SIG-M5 treated with dmso at 0.1 percent for 504 hours (cell line): ENCODE measurements at regions not wholly inside any gene's neighbourhood (a gene's known extent, or its start where the extent isn't known, plus 50 kb on each side); places are given as distances from the start of the nearest gene placed in this dataset.

ENCODE experiments used
- DNase-seq: peaks from one replicate; lab custom pipeline; 2025; ENCODE audit not compliant: unreplicated experiment; lab: John Stamatoyannopoulos, UW

DNA sequence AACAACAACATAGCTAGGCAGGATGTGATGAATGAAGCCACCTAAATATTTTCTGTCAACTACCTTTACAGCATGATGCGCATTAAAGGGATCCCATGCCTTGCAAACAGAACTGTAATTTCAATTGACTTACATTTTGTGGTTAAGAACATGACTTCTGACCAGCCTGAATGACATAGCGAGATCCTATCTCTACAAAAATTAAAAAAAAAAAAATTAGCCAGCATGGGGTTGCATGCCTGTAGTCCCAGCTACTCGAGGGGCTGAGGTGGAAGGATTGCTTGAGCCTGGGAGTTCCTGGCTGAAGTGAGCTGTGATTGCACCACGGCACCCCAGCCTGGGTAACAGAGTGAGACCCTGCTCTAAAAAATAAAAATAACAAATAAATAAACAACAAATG, 680.6 kb downstream of the IQCM start:
- DNase-seq: no peak

DNA sequence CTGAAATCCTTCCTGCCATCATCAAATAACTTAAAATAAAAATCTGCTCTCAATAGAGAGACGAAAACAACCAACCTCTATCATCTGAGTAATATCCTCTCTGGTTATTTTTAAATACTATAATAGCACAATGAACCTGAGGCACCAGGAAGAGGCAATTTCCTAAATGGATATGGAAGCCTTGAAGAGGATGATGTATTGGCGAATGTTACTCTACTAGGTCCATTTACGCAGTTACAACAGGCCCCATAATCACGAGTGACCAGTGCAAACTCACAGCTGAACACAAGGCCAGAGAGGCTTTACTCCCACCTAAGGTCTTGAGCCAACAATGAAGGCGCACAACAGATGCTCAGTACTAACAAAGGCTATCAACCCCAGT, 678.8 kb upstream of the NR3C2 start:
- no peak for DNase-seq

DNA sequence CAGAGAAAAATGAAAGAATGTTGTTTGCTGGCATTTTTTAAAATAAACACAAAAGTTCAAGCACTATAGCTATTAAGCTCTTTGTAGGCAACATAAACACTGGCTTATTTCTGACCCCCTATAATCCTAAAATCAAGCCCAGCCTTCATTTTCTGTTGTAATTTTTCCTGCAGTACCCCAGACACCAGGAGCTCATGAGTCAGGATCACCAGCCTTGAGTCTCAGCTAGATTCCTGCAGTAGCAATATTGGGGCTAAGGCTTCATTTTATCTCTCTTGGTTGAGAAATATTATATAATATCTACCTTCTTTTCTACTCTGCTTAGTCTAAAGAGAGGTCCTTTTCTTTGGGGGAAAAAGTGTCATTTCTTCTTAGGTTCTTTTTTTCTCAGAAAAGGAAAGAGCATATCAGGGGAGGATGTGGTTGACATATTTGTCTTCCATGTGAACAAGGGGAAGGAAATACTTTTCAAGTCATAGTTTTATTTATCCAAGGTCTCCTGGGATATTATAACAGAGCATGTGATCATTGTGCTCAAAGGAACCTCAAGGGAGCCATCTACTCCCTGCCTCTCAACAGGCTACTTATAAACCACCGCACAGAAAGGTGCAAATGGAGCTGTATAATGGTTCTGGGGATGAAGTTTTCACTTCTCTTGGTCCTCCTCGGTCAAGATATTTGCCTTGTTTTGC, 678.3 kb upstream of the NR3C2 start:
- DNase-seq: no peak

DNA sequence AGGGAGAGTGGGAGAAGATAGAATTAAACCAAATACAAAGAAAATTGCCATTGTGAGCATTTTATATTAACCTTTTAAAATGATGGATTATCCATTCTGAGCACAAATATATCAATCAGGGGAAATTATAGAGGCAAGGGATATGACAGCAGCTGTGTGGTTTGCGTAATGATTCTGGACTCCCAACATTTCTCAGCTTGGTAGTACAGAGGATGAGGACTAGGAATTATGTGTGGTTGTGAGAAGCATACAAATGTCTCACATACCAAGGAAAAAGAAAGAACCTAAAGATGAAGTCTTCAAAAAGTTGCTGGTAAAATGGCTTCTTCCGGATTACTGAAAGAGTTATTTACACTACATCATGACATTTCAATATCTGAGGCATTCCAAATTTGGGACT, 674.6 kb upstream of the NR3C2 start:
- DNase-seq: no peak

DNA sequence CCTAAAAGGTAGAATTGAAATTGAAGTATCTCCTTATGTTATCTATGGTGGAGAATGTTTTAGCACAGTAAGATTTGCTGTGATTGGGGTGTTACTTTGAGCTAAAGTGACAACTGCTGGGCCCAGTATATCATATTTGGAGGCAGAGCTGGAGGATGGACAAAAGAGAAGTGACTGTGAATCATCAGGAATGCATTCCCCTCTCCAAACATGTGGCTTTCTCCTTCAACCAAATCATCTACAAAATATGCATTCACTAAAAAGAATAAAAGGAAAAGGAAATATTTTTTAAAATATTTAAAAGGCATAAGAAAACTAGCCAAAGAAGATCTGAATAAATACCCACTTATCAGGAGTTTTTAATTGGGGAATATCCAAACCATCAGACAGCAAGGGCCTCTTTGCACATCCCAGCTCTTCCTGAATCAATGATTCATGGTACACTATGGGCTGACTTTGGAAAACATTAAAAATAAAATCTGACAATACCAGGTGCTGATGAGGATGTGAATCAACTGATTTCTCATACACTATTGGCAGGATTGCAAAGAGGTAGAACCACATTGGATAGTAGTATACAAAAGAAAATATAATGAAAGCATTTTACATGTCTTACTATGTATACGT, 671.7 kb upstream of the NR3C2 start:
- DNase-seq: no peak

DNA sequence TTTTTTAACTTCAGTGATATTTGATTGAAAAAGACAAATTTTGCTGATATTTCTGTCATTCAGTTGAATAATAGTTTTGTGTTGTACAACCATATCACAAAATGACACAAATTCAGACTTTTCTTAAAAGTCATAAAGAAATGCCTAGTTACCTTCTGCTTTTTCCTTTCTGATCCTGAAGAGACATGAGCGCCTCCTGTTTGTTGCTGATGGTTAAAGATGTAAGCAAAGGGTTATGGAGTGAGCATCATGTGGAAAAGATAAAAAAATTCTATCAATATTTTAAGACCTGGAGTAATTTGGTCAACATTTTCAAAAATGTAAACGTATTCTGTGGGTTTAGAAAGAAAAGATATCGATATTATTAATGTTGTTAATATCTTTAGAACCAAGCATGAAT, 669.9 kb upstream of the NR3C2 start:
- DNase-seq: no peak

DNA sequence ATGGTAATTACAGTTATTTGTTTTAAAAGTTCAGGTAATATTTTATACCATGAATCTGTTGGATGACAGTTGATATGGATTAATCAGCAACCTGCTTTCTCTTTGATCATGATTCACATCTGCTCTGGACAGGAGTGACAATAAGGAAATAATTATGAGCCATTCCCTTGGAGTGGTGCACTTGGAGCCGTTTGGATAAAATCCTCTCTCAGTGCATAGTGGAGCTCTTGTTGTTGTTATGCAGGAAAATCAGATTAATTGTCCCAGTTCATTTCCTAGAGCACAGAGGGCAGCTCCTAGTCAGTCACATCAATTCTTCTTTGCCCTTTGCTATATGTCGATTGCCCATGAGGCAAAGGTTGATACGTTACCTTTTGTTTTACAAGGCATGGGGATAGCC, 668.3 kb upstream of the NR3C2 start:
- DNase-seq: no peak

DNA sequence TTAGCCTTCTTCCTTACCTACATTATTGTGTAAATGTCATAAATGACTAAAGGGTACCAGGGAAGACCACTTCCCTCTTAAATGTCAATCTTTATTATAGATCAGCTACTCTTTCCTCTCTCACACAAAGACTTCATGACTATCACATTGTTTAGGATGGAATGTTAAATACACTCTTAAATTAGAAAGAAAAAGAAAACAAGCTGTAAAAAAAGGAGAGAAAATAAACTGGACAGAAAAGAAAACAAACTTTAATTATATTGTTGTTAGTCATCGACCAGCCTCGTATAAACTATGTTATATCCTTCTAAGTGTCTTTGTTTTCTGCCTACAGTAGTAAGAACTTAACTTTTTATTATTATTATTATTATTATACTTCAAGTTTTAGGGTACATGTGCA, 666.4 kb upstream of the NR3C2 start:
- no peak for DNase-seq

DNA sequence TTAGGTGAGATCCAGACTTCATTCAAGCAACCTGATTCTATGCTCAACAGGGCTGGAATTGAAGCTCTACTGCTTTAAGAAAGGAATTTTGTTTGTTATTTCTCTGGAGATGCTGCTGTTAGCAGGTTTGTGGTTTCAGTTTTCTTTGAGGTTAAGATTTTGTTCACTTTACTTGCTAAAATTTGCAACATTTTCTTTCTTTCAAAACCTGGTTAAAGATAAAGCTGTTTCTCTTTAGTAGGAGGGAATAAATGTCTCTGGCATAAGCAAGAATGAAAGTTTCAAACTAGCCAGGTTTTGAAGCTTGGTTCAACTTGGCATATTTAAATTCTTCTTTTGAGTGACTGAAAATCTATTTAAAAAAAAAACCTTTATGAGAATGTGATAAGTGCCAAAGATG, 660.6 kb upstream of the NR3C2 start:
- DNase-seq: no peak

DNA sequence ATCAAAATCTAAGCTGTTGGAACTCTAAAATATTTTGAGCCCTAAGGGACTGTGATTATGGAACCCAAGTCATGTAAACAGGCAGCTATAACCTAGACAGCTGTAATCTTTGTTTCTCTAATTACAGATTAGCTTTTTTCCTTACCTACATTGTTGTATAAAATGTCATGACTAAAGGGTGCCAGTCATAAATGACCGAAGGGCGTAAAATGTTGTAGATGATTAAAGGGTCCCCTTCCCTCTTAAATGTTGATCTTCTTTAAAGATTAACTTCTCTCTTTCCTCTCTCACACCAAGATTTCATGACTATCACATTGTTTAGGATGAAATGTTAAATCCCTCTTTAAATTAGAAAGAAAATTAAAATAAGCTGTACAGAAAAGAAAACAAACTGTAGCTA, 659.4 kb upstream of the NR3C2 start:
- DNase-seq: no peak

DNA sequence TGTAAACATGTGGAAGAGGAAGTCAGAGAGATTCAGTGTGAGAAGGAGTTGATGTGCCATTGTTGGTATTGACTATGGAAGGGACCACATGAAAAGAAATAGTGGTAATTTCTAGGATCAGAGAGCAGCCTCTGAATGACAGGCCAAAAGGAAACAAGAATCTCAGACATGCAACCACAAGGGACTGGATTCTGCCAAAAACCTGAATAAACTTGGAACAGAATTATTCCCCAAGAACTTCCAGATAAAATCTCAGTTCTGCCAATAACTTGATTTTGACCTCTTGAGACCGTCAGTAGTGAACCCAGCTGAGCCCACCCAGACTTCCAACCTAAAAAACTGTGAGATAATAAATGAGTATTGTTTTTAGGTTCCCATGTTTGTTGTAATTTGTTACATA, 653.6 kb upstream of the NR3C2 start:
- no peak for DNase-seq

DNA sequence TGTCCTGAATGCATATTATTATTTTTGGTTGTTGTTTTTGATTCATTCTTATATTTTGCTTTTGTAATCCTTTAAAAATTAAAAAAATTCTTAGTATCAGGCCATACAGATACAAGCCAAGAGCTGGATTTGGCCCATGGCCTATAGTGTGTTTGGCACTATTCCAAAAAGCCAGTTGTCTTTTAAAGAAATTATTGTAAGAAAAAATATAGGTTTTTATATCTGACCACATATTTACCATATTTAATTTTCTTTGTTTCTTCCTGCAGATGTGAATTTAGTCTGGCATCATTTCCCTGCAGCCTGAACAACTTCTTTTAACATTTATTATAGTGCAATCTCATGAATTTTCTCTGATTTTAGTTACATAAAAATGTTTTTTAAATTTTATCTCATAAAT, 652.8 kb upstream of the NR3C2 start:
- no peak for DNase-seq

DNA sequence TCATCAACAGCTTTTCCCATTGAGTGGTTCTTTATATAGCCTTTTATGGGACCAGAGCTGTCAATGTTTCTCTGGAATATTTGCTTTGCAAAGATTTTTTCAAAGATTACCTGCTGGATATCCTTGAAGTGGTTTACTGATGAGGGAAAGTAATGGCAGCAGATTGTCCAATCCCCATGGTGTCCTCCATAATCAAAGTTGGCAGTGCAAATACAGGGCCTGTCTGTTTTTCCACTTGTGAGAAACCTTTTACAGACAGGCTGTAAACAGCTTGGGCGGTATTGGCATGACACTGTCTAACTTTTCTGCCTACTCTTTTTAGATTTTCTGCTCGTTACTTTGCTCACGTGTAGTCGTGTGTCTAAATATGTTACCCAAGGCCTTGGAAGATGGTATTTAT, 641.9 kb upstream of the NR3C2 start:
- DNase-seq: no peak

DNA sequence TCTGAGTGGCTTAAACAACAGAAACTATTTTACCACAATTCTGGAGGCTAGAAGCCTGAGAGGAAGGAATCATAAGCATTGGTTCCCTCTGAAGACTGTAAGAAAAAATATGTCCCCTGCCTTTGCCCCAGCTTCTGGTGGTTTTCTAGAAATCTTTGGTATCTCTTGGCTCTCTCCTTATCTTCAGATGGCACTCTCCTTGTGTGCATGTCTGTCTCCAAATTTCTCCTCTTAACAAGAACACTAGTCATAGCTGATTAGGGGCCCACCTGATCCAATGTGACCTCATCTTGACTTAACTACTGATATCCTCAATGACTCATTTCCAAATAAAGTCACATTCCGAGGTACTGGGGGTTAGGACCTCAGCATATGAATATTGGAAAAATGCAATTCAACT, 635.0 kb upstream of the NR3C2 start:
- no peak for DNase-seq

DNA sequence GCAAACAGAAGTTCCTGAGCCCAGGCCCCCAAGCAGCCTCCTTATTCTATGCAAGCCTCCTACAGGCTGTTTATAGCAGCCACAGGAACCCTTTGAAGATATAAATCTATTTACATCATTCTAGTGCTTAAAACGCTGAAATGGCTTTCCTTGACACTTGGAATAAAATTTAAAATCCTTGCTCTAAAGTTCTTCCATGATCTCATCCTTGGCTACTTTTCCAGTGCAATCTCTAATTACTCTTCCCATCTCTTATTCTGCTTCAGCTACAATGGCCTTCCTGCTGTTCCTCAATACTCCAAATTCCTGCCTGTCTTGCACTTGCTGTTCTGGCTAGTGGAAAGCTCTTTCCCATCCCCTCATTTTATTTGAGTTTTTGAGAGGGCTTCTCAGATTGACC, 634.2 kb upstream of the NR3C2 start:
- DNase-seq: no peak

DNA sequence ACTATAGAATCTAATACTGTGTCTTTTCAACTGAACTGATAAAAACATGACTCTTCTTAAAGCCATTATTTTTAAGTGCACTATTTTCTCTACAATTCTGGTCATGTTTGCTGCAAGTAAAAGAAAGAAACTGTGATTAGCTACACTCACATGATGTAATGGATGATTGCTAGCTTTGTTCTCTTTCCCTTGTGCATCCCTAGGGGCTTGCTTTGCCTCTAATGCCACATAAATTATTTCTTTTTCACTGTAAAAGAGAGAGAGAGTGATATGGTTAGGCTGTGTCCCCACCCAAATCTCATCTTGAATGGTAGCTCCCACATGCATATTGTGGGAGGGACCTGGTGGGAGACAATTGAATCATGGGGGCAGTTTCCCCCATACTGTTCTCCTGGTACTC, 630.2 kb upstream of the NR3C2 start:
- DNase-seq: no peak

DNA sequence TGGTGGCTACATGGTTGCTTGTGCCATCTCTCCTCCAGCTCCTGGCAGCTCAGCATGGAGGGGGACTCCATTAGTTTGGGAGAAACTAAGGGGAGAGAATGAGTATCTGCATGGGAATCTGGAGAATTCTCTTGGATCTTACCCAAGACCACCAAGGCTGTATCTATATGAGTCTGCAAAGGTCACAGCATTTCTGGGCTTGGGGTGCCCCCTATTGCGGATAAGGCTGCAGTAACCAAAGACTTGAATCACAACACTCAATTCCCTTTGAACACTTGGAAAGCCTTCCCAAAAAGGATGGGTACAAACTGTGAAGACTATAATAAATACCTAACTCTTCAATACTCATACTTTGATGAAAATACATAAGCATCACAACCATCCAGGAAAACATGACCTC, 623.5 kb upstream of the NR3C2 start:
- no peak for DNase-seq

DNA sequence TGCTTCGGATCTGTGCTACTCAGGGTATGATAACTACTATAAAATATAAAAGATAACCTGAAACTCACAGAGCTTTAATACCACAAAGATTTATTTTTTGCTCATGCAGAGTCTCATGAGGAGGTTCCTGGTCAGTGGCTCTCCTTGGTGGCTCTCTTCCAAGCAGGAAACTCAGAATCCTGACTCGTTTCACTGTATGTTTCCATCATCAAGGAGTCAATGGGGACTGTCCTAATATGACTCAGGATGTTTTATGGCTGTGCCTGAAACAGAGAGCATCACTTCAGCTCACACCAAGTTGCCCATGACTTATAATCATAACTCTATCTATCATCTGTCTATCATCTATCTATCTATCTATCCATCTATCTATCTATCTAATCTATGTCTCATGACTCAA, 620.8 kb upstream of the NR3C2 start:
- no peak for DNase-seq

DNA sequence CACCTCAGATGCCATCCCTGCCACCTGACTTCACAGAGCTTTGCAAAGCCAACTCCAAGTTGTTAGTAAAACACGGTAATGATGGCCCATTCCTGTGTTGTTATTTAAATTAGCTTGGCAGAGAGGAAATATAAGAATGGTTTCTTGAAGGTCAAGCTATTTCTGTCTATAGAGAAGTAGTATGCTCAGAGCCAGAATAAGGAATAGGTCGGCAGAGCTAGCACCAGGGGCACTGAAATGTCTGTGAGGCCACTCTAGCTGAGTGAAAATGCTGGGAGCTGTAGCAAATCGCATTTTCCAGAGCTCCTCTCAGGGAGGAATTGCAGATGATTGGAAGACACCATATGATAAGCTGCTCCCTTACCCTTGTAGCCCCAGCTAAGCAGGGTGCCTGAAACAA, 615.4 kb upstream of the NR3C2 start:
- no peak for DNase-seq

DNA sequence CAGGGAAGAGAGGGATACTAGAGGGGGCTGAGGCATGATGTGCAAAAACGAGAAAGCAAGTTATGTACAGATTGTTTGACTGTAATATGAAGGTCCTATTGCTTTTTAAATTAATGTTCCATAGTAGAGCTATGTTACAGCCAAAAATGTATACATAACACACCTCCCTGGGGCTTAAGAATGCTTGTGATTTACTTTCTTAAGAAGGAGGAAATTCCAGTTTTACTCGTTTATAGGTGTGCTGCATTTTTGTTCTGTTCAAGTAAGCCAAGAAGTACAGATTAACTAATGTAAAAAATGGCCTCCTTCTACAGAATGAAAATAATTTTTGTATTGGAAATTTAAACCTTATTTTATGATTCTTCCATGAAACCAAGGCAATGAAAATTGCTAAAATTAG, 614.4 kb upstream of the NR3C2 start:
- DNase-seq: peak; percentile 6

DNA sequence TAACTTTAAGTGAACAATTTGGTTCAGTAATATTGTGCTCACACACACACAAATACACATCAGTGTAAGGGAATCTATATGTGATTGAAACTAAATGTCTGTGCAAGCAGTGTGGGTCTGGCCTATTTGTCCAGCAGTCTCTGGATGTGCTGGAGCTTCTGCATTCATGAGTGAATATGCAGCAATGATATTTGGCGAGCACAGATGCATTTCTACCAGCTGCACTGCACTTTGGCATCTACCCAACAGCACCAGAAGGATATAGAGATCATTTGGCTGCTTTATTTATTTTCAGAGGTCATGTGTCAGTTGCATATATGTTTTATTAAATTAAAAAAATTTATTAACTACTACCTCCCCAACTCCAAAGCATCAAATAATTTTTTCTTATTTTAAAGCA, 613.4 kb upstream of the NR3C2 start:
- DNase-seq: no peak

DNA sequence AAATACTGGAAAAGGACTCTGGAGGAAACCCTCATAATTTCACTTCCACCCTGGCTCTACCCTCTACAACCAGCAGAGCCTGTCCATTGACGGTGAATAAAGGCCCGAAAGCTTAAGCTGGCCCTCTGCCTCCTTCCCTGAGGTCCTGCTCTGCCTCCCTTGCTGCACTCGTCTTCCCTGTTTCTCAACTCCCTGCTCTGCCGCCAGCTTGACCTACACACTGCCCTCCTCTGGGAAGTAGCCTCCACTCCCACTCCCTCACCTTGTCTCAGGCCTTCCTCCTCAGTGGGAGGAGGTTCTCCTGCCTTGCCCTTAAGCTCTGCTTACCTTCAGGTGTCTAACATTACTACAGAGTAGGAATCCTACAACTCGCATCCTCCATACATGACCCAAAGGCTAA, 608.6 kb upstream of the NR3C2 start:
- no peak for DNase-seq

DNA sequence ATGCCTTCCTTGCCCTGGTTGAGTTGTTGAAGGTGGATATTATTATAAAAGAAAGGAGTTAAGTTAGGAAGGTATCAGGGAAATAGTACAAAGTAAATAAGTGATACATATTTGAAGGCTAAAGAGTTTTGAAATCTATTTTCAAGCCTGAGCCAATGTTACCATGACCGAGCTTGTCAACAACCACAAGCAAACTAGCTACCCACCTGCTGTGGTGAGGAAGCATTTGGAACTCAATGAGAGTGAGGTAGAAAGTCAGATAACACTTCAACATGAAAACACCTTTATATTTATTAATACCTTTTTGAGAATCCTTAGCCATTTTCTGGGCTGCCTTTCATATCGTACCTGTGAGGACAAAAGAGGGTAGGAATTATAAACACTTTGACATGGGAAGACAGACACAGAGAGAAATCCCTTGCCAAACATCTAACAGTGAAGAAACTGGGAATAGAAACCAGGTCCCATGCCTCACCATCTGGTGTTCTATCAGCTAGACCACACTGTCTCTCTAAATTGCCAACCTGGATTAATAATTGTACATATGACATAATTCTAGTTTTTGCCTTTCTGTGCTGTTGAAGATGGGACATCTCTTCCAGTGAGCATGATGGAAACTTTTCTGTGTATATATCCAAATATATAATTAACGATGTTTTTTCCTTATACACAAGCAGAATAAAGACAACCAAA, 606.4 kb upstream of the NR3C2 start:
- DNase-seq: no peak
